T-helper 1 cell (primary cell): ENCODE measurements at regions not wholly inside any gene's neighbourhood (a gene's known extent, or its start where the extent isn't known, plus 50 kb on each side); places are given as distances from the start of the nearest gene placed in this dataset.
A peak's percentile ranks its signal among the peaks of the same experiment; 100 is the strongest.
"Not testable (repeated sequence)": the region's sequence is repeated elsewhere in the genome, so short reads cannot be mapped to it uniquely, and the experiment has no call there.

ENCODE experiments used
- DNase-seq, 5 donors: peaks; one replicate each; pipeline ENCODE4 v3.0.0-alpha.2; 2012 to 2020

GRCh38 chr3:188000361-188000861 is 153.5 kb upstream of the LPP start:
- DNase-seq: peak in 1 of 5 donors; percentile 43

GRCh38 chr3:188001093-188001492 is 152.9 kb upstream of the LPP start:
- DNase-seq: no peak

DNA sequence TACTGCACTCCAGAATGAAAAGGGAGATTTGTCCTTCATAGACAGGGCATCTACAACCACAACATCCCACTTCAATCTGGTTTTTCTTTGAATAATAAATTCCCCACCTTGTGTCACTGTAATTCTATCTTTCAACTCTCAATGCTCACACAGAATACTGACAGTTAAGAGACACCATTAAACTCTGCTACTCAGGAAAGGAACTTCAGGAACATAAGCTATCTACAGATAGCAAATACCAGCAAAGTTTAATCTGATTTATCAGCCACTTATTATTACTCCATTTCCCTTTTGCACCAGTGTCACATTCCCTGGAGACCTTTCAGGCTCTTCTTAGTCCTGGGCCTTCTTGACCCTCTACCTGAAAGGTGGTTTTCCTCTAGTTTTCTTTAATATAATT is 152.0 kb upstream of the LPP start:
- DNase-seq: no peak

DNA sequence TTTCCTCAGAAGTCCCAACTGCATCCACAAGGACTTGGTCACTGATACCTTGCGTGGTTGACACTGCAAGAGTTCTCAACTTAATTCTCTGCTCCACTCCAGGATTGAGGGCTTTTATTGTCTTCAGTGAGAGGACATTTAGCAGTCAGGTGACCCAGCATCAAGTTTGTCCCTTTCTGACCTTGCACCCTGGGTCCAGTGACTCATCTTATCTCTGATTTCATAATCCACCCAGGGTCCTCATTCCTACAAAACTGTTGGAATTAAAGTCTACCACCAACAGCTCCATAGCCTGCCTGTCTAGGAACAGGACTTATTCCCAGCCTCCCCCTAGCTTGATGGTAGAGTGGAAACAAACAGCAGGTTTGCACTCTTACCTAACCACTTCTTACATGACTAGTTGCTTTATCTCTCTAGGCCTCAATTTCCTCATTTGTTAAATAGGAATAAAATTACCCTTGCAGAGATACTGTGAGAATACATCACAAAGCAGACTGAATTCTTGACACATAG is 151.3 kb upstream of the LPP start:
- no peak for DNase-seq

DNA sequence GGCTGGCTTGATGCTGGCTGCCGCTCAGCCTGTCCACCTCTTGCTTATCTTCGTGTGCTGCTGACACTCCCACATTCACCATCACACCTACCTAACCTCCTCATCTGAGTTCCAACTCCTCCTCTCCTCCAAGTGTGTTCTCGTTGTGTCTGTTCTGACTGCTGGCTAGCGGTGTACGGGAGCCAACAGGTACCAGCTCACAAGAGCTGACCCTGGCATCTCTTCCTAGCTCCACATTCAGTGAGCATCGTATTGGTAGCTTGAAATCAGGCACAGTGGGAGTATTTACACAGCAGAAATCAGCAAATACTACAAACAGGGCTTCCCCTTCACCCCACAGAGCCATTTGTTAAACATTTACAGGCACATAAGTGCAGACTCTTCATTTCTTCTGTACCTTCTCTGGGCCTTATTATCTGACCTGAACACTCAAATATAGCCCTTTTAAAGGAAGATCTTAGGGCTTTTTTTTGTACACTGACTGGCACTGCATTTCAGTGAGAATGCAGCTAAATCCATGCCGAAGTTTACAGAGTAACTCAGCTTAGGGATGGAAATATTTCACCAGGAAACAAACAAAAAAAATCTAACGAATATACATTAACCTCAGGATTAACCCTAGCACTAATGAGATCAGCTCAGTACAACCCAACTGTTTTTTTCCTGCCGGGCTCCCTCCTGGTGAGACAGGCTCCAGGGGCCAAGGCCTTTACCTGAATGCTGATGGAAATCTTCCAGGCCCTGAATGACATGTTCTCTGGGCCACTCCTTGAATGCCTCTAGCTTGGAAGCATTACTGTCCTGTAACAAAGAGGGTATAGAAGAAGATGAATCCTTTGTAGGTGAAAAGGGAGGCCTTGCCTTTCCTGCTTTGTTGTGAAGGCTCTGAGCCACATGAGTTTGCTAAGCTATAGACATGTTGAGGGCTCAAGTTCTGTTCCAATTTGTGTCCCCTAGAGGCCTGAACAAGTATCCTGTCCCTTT is 150.5 kb upstream of the LPP start:
- no peak for DNase-seq

DNA sequence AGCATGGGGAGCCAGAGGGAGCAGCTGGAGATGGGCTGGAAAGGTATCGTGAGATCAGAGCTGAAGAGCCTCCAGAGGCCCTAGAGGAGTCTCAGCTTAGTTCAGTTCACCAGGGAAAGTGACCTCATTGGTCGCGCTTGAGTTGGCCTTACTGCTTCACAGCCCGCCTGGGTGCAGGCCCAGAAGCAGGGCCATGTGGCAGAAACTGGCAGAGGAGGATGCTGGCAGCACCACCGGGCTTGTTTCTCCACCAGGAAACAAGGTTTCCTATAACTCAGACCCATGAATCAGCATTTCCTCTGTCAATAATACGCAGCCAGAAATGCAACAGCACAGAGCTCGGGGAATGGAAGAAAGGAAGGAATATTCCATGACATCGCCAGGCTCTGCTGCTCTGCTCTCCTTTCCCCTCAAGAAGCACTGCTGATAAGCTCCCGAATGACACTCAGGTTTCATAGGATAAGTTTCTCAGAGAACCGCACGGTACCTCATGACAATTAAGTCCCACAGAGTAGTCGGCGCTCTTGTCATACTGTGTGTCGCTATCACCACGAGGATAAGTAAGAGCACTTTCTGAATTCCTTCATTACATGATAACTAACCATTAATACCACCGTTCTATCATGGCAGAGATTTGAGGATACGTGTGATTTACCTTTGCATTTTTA is 147.1 kb upstream of the LPP start:
- peak in 1 of 5 donors; percentile 45 for DNase-seq

DNA sequence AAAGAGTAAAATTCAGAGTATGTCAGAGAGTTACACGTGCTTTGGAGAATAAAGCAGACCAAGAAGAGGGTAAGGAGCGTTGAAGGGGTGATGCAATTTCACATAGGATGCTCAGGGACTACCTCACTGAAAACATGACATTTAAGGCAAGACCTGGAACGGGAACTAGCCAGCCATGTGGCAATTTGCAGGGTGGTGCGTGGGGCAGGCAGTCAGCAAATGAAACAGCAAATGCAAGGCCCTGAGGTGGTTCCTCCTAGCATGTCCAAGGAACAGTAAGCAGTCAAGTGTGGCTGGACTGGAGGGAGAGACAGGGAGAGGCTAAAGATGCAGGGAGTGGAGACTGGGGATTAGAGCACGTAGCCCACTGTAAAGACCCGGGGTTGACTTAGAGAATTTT is 146.1 kb upstream of the LPP start:
- no peak for DNase-seq

DNA sequence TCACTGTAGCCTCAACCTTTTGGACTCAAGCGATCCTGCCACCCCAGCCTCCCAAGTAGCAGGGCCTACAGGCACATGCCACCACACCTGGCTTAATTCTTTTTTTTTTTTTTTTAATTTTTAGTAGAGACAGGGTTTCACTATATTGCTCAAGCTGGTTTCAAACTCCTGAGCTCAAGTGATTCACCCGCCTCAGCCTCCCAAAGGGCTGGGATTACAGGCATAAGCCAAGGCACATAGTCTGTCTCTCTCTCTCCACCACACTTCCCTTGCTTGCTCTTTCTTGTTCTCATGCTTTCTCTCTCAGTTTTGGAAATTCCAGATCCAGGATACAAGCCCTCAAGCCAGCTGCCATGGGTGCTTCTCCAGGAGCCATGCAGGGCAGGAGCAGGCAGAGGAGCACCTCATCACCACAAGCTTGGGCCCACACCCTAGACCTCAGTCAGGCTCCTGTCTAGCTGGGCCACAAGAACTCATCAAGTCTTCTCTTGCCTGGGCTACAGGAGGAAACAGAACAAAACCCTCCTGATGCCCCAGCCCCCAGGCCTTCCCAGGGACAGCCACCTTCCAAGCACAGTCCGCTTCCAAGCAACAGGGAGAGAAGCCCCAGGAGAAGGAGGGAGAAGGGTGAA is 145.3 kb upstream of the LPP start:
- no peak for DNase-seq

DNA sequence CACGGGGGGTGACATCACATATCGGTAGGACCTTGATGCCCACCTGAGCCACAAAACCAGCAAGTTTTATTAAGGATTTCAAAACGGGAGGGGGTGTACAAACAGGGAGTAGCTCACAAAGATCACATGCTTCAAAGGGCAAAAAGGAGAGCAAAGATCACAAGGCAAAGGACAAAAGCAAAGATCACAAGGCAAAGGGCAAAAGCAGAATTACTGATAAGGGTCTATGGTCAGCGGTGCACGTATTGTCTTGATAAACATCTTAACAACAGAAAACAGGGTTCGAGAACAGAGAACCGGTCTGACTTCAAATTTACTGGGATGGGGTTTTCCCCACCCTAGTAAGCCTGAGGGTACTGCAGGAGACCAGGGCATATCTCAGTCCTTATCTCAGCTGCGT is 143.5 kb upstream of the LPP start:
- DNase-seq: no peak

- DNase-seq: no peak
Measured at GRCh38 chr3:188019727-188020126, 134.2 kb upstream of the LPP start.

DNA sequence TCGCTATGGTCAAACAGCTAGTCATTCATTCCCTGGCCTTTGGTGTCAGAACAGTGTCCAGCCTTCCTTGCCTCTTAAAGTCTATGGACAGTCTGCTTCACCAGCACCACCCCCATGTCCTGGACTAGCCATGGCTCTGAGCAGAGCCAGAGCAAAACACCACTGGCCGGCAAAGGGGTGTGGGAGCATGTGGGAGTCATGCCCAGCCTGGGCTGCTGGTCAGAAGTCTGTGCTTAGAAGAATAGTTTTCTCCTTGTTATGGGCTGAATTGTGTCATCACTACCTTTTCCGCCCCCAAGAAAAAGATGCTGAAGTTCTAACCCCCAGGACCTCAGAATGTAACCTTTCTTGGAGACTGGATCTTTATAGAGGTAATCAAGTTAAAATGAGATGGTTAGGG is 132.9 kb upstream of the LPP start:
- no peak for DNase-seq

DNA sequence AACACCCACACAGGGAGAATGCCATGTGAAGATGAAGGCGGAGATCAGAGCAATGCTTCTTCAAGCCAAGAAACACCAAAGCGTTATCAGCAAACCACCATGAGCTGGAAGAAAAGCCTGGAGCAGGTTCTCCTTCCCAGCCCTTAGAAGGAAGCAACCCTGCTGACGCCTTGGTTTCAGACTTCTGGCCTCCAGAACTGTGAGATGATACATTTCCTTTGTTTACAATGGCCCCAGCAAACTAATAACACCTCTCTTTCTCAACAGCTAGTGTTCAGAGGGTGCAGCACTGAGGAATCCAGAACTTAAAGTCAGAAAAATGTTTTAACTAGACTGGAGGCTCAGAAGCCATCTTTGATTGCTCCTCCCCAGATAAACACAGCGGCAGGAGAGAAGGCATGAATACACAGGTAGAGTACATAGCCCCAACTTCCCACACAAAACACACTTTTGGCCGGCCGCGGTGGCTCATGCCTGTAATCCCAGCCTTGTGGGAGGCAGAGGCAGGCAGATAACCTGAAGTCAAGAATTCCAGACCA is 132.4 kb upstream of the LPP start:
- no peak for DNase-seq

DNA sequence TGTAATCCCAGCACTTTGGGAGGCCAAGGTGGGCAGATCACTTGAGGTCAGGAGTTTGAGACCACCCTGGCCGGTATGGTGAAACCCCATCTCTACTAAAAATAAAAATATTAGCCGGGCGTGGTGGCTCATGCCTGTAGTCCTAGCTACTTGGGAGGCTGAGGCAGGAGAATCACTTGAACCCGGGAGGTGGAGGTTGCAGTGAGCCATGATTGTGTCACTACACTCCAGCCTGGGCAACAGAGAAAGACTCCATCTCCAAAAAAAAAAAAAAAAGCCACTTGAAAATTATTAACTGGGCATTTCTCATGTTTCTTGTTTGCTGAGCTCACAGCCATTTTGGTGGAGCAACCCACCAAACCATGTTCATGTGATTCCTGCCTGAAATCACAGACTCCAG is 131.1 kb upstream of the LPP start:
- not testable (repeated sequence) for DNase-seq

- DNase-seq: no peak
Measured at GRCh38 chr3:188025555-188025954, 128.4 kb upstream of the LPP start.

GRCh38 chr3:188026191-188026968 is 127.6 kb upstream of the LPP start:
- DNase-seq: no peak

DNA sequence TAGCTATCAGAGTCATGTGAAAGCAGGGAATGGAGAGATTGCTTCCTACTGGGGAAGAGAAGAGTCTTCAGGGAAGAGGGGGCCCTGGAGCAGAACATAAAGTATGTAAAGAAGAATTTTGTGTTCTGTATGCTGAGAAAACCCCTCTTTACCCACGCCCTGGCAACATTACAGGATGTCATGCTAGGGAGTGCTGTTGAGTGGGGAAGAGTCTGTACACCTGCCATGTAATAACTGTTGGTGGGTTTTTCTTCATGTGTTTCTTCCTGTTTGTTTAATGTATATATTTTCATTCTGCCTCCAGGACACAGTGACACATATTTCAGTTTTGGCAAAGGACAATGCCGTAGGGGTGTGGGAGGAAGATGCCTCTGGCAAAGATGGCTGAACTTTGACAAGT is 122.8 kb upstream of the LPP start:
- no peak for DNase-seq

DNA sequence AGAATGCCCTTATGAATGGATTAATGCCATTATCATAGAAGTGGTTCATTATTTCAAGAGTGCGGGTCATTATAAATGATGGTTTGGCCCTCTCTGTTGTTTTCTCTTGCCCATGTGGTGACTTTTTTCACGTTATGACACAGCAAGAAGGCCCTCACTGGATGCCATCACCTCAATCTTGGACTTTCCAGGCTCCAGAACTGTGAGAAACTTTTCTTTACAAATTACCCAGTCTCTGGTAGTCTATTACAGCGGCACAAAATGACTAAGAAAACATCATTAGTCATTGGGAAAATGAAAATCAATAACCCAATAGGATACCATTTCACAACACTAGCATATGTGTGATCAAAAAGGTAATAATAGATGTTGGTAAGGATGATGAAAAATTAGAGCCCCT is 119.0 kb upstream of the LPP start:
- no peak for DNase-seq

- no peak for DNase-seq
Measured at GRCh38 chr3:188036375-188037194, 117.4 kb upstream of the LPP start.

GRCh38 chr3:188037195-188037718 is 116.7 kb upstream of the LPP start:
- no peak for DNase-seq

DNA sequence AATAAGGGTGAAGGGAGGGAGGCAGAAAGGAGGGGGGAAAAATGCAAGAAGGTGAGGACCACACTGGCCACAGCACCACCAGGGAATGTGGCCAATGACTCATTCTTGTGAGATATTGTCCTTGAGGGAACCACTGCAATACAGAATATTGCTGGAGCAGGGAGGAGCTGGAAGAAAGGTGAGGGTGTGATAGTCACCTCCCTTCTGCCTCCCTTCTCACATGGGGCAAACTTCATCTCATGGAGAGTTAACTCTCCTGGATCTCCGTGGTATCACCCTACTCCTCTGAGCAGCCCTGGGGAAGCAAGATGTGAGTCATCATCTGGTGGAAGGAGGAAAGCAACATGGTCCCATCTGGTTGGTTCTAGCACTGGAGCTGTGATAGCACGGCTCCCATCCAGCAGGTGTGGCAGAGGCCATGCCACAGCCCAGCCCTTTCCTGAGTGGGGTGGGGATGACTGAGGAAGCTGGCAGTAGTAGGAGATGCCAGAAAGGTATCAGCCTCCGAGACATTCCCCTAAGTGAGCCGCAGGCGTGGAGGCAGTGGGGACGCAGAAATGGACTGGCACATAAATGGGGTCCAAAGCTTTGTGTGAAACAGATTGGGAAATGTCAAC is 115.9 kb upstream of the LPP start:
- DNase-seq: no peak
